Upper lobe of left lung (tissue), 6 donors: ENCODE measurements at regions not wholly inside any gene's neighbourhood (a gene's known extent, or its start where the extent isn't known, plus 50 kb on each side); places are given as distances from the start of the nearest gene placed in this dataset.

Source experiments
- ATAC-seq, 2 donors: fragments of 200-7000 bp; cut with Tn5 transposase; one replicate each; pipeline ENCODE4 v1.9.1; 2022; ENCODE audit warnings: mild to moderate bottlenecking in 2 of 2, moderate library complexity in 2 of 2; ENCODE audit not compliant: low FRiP score in 2 of 2
- DNase-seq, 2 donors: peaks; one replicate each; pipeline ENCODE4 v3.0.0-alpha.2; 2019 to 2020
- H3K27ac ChIP-seq, 4 donors: fragments of 200-600 bp; sonication (generic); one replicate each; pipeline ENCODE4 v1.5.1; 2016 to 2019
- H3K27me3 ChIP-seq, 4 donors: fragments of 200-600 bp; sonication (generic); one replicate each; pipeline ENCODE4 v1.5.1; 2017 to 2019
- H3K36me3 ChIP-seq, 4 donors: fragments of 200-600 bp; sonication (generic); one replicate each; pipeline ENCODE4 v1.5.1; 2016 to 2019
- H3K4me1 ChIP-seq, 4 donors: fragments of 200-600 bp; sonication (generic); one replicate each; pipeline ENCODE4 v1.5.1; 2018 to 2019
- H3K4me3 ChIP-seq, 4 donors: fragments of 200-600 bp; sonication (generic); one replicate each; pipeline ENCODE4 v1.5.1; 2017 to 2019; ENCODE audit warnings: mild to moderate bottlenecking in 2 of 4, moderate library complexity in 1 of 4
- H3K9me3 ChIP-seq, 4 donors: fragments of 200-600 bp; sonication (generic); one replicate each; pipeline ENCODE4 v1.5.1; 2018 to 2019
- EP300 ChIP-seq, 4 donors: sonication (generic); formaldehyde crosslinking; IDR thresholded peaks; one replicate each; pipeline ENCODE4 v1.5.1; 2017; ENCODE audit warnings: antibody characterized with exemption in 4 of 4, control low read depth in 2 of 4
- POLR2A ChIP-seq, 4 donors: fragments of 450-650 bp; IDR thresholded peaks; one replicate each; pipeline ENCODE4 v1.5.1; 2016 to 2017; ENCODE audit warnings: antibody characterized with exemption in 4 of 4, mild to moderate bottlenecking in 2 of 4
- POLR2AphosphoS5 ChIP-seq, 2 donors: sonication (generic); formaldehyde crosslinking; IDR thresholded peaks; one replicate each; pipeline ENCODE4 v1.5.1; 2017; ENCODE audit warnings: antibody characterized with exemption in 2 of 2
- WGBS, 2 donors: methylation state at CpG; one replicate each; pipeline ENCODE4 v1.1.5; 2017 to 2018; 5-methylcytosine and 5-hydroxymethylcytosine counted together
- TF ChIP-seq, protein P1 (sequence below), 6 experiments: fragments of 450-650 bp in 4 of 6; fragments of 200-600 bp in 2 of 6; sonication (generic) in 2 of 6; IDR thresholded peaks; one replicate each; pipeline ENCODE4 v1.5.1; 2016 to 2019; ENCODE audit warnings: antibody characterized with exemption in 6 of 6
- donor health status: DM: no; HTN: no; CAD: no; lungs with moderate emphysema.
- donor health status: DM: no; HTN: yes; CAD: no; lungs with severe emphysema.

- Histone ChIP-seq H3K4me3 (no peak overlapping the region), H3K27me3 (peaks cover 0 to 4% (median 0%) of the 10 kb centered on the region in 4 donors), H3K27ac (no peak overlapping the region), H3K9me3 (no peaks in the 10 kb centered on the region), H3K36me3 (no peaks in the 10 kb centered on the region), H3K4me1 (no peaks in the 10 kb centered on the region)
- DNase-seq (no peak), ATAC-seq (no peak)
- 71 to 80% methylated on average over 9 of the region's 9 CpGs for WGBS, 2 donors
- no peak for TF ChIP-seq POLR2AphosphoS5 (IDR thresholded peaks at IDR 0.05)
- TF ChIP-seq POLR2A (IDR thresholded peaks at IDR 0.05), result no peak
- TF ChIP-seq, protein P1, sequence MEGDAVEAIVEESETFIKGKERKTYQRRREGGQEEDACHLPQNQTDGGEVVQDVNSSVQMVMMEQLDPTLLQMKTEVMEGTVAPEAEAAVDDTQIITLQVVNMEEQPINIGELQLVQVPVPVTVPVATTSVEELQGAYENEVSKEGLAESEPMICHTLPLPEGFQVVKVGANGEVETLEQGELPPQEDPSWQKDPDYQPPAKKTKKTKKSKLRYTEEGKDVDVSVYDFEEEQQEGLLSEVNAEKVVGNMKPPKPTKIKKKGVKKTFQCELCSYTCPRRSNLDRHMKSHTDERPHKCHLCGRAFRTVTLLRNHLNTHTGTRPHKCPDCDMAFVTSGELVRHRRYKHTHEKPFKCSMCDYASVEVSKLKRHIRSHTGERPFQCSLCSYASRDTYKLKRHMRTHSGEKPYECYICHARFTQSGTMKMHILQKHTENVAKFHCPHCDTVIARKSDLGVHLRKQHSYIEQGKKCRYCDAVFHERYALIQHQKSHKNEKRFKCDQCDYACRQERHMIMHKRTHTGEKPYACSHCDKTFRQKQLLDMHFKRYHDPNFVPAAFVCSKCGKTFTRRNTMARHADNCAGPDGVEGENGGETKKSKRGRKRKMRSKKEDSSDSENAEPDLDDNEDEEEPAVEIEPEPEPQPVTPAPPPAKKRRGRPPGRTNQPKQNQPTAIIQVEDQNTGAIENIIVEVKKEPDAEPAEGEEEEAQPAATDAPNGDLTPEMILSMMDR (IDR thresholded peaks at IDR 0.05), result no peak
- no peak for TF ChIP-seq EP300 (IDR thresholded peaks at IDR 0.05)
Measured at GRCh38 chr16:86778978-86779377, 200.6 kb downstream of the FOXL1 start.

- Histone ChIP-seq H3K27me3 (no peaks in the 10 kb centered on the region), H3K4me1 (no peaks in the 10 kb centered on the region), H3K36me3 (no peaks in the 10 kb centered on the region), H3K4me3 (no peak overlapping the region), H3K27ac (no peak overlapping the region), H3K9me3 (no peaks in the 10 kb centered on the region)
- no peak for TF ChIP-seq POLR2AphosphoS5 (IDR thresholded peaks at IDR 0.05)
- TF ChIP-seq POLR2A (IDR thresholded peaks at IDR 0.05), result no peak
- TF ChIP-seq EP300 (IDR thresholded peaks at IDR 0.05), result no peak
- TF ChIP-seq, protein P1 (IDR thresholded peaks at IDR 0.05), result no peak
- DNase-seq, result no peak
- no peak for ATAC-seq
- WGBS, 2 donors, result 75 to 90% methylated on average over 8 to 10 of the region's 11 CpGs
Measured at GRCh38 chr16:86781046-86781445, 202.7 kb downstream of the FOXL1 start.

DNA sequence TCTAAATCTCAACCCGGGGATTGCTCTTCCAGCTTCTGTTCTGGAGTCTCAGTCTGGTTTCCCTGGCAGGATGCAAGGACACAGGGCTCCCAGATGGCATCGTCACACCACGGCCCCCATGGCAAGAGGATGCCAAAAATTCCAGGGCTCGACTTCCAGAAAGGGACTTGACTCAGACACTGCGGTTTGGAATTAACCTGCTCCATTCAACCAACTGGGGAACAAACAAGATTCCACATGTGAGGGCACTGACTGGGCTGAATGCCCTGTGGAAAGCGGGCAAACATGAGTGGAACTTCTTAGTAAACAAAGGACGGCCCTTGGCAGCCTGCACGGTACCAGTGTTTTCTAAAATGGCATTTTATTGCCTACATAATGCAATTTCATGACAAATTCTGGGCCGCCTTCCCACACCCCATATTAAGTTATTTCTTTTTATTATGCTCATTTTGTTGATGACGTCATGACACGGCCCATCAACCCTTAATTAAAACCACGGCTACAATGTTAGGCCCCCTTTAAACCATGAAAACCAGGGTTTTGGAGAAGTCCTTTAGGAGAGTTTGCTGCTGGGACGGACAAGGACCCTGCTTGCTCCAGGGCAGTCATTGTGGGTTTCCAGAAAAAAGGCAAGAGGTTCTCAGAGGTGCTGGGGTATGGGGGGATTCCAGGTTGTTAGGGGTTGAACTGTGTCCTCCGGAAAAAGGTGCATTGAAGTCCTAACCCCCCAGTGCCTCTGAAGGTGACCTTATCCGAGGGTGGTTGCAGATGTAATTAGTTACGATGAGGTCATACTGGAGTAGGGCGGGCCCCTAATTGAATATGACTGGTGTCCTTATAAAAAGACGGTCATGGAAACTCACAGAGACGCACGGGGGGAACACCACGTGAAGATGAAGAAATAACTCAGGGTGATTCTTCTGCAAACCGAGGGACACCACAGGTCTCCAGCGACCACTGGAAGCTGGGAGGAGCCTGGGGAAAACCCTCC, 205.6 kb downstream of the FOXL1 start:
- DNase-seq (no peak), ATAC-seq (no peak)
- WGBS, 2 donors, result 74 to 76% methylated on average over 23 of the region's 23 CpGs
- Histone ChIP-seq H3K4me3 (no peak overlapping the region), H3K27me3 (no peaks in the 10 kb centered on the region), H3K27ac (no peak overlapping the region), H3K36me3 (no peaks in the 10 kb centered on the region), H3K9me3 (no peaks in the 10 kb centered on the region), H3K4me1 (no peaks in the 10 kb centered on the region)
- TF ChIP-seq POLR2A (IDR thresholded peaks at IDR 0.05) (no peak), EP300 (IDR thresholded peaks at IDR 0.05) (no peak), POLR2AphosphoS5 (IDR thresholded peaks at IDR 0.05) (no peak)
- TF ChIP-seq, protein P1 (IDR thresholded peaks at IDR 0.05), result no peak

DNA sequence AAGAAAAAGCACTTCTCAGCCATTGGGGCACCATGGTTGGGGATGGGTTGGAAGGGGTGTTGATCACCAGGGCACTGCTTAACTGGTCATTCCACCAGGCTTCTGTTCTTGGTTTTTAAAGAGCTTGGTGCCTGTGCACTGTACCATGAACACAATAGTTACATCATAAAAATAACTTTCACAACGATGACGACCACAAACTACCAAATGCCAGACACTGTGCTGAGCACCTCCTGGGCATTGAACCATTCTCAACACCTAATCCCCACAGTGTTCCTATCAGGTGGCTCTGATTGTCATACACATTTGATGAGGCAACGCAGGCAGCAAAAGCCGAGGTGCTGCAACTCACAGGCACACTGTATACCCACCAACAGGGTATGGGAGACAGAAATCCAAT, 208.0 kb downstream of the FOXL1 start:
- Histone ChIP-seq H3K36me3 (no peaks in the 10 kb centered on the region), H3K4me1 (no peaks in the 10 kb centered on the region), H3K27ac (no peak overlapping the region), H3K4me3 (no peak overlapping the region), H3K9me3 (no peaks in the 10 kb centered on the region), H3K27me3 (no peaks in the 10 kb centered on the region)
- no peak for DNase-seq
- TF ChIP-seq EP300 (IDR thresholded peaks at IDR 0.05) (no peak), POLR2A (IDR thresholded peaks at IDR 0.05) (no peak)
- no peak for ATAC-seq
- 85 to 88% methylated on average over 4 of the region's 4 CpGs for WGBS, 2 donors

DNA sequence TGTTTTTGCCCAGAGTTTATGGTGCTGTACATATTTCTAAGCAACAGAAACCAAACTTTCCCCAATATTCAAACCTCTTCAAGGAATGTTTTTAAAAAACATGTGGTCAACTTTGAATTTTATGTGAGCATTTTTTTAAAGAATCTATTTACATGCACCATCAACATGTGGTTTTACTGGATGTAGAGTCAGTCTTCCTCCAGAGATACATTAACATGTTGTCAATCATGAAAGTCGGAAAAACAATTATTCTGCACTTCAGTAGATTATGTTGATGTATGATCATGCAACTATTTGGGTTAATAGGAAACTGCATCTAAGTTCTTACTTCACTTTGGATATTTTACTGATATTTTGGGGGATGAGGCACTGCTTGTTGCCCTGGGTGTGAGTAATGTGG, 208.6 kb downstream of the FOXL1 start:
- ATAC-seq, result no peak
- Histone ChIP-seq H3K36me3 (no peaks in the 10 kb centered on the region), H3K4me1 (no peaks in the 10 kb centered on the region), H3K27ac (no peak overlapping the region), H3K9me3 (no peaks in the 10 kb centered on the region), H3K27me3 (no peaks in the 10 kb centered on the region), H3K4me3 (no peak overlapping the region)
- TF ChIP-seq, protein P1 (IDR thresholded peaks at IDR 0.05), result no peak
- TF ChIP-seq POLR2AphosphoS5 (IDR thresholded peaks at IDR 0.05) (no peak), EP300 (IDR thresholded peaks at IDR 0.05) (no peak), POLR2A (IDR thresholded peaks at IDR 0.05) (no peak)
- WGBS, 2 donors, result 90 to 93% methylated on average over 1 of the region's 1 CpG
- no peak for DNase-seq
